Neural cell (in vitro differentiated cells): ENCODE measurements at regions not wholly inside any gene's neighbourhood (a gene's known extent, or its start where the extent isn't known, plus 50 kb on each side); places are given as distances from the start of the nearest gene placed in this dataset.

ENCODE experiments used
- H2AFZ ChIP-seq: fragments of 200-600, 300-800 bp; sonication (generic), shearing (Covaris generic); 2 replicates; pipeline ENCODE4 v1.6.0; 2014; ENCODE audit warnings: low read depth, mild to moderate bottlenecking, antibody characterized with exemption, low read length, moderate library complexity
- H3F3A ChIP-seq: fragments of 200-600 bp; shearing (Covaris generic); 2 replicates; pipeline ENCODE4 v1.6.1; 2016; ENCODE audit warnings: mild to moderate bottlenecking, moderate library complexity, mixed read lengths, antibody characterized with exemption, low read length; ENCODE audit not compliant: insufficient read depth, poor library complexity, severe bottlenecking
- H3K27ac ChIP-seq: fragments of 200-600, 300-800 bp; sonication (generic), shearing (Covaris generic); 2 replicates; pipeline ENCODE4 v1.5.1; 2014; ENCODE audit warnings: mild to moderate bottlenecking, low read length, moderate library complexity
- H3K27me3 ChIP-seq: fragments of 300-800, 200-600 bp; sonication (generic), shearing (Covaris generic); 2 replicates; pipeline ENCODE4 v1.6.0; 2014; ENCODE audit warnings: mild to moderate bottlenecking, low read depth, low read length, moderate library complexity; ENCODE audit not compliant: insufficient read depth
- H3K36me3 ChIP-seq: fragments of 300-800, 200-600 bp; sonication (generic), shearing (Covaris generic); 2 replicates; pipeline ENCODE4 v1.5.1; 2014; ENCODE audit warnings: mild to moderate bottlenecking, antibody characterized with exemption, low read length, moderate library complexity; ENCODE audit not compliant: insufficient read depth
- H3K4me2 ChIP-seq: fragments of 300-800, 200-600 bp; sonication (generic), shearing (Covaris generic); 2 replicates; pipeline ENCODE4 v1.6.0; 2014; ENCODE audit warnings: mild to moderate bottlenecking, low read length
- H3K4me3 ChIP-seq: fragments of 300-800, 200-600 bp; sonication (generic), shearing (Covaris generic); 2 replicates; pipeline ENCODE4 v1.5.1; 2014; ENCODE audit warnings: mild to moderate bottlenecking, low read length, moderate library complexity
- H3K79me2 ChIP-seq: fragments of 200-600 bp; shearing (Covaris generic); replicated peaks from 2 replicates; pipeline ENCODE4 v1.6.0; 2014; ENCODE audit warnings: mild to moderate bottlenecking, low read length, moderate library complexity; ENCODE audit not compliant: insufficient read depth
- H3K9ac ChIP-seq: fragments of 300-800, 200-600 bp; sonication (generic), shearing (Covaris generic); 2 replicates; pipeline ENCODE4 v1.6.1; 2016; ENCODE audit warnings: mild to moderate bottlenecking, low read length, mixed read lengths
- H3K9me2 ChIP-seq: fragments of 200-600 bp; shearing (Covaris generic); 2 replicates; pipeline ENCODE4 v1.6.1; 2016; ENCODE audit warnings: mild to moderate bottlenecking, low read length, mixed read lengths; ENCODE audit not compliant: insufficient read depth
- H3K9me3 ChIP-seq: fragments of 200-600, 300-800 bp; sonication (generic), shearing (Covaris generic); 2 replicates; pipeline ENCODE4 v1.6.1; 2016; ENCODE audit warnings: mild to moderate bottlenecking, mixed run types, low read length, moderate library complexity, mixed read lengths
- H4K20me1 ChIP-seq: fragments of 200-600 bp; shearing (Covaris generic); 2 replicates; pipeline ENCODE4 v1.6.1; 2016; ENCODE audit warnings: mild to moderate bottlenecking, mixed run types; ENCODE audit not compliant: insufficient read depth
- EP300 ChIP-seq: fragments of 450-650 bp; conservative IDR thresholded peaks from 2 replicates; pipeline ENCODE4 v1.6.1; 2014; ENCODE audit warnings: antibody characterized with exemption, mild to moderate bottlenecking, moderate library complexity; ENCODE audit not compliant: poor library complexity, severe bottlenecking
- EZH2 ChIP-seq: fragments of 200-600, 300-800 bp; shearing (Covaris generic), sonication (generic); IDR thresholded peaks from 2 replicates; pipeline ENCODE4 v1.6.1; 2014; ENCODE audit warnings: antibody characterized with exemption, low read length, borderline replicate concordance, mild to moderate bottlenecking; ENCODE audit not compliant: insufficient read depth, poor library complexity, severe bottlenecking
- MXI1 ChIP-seq: fragments of 450-650 bp; conservative IDR thresholded peaks from 2 replicates; pipeline ENCODE4 v1.6.1; 2014; ENCODE audit warnings: antibody characterized with exemption, mild to moderate bottlenecking; ENCODE audit not compliant: poor library complexity, severe bottlenecking
- POLR2AphosphoS5 ChIP-seq: IDR thresholded peaks from 2 replicates; pipeline ENCODE4 v1.6.1; 2012
- RAD21 ChIP-seq: fragments of 450-650 bp; conservative IDR thresholded peaks from 2 replicates; pipeline ENCODE4 v1.6.1; 2014; ENCODE audit warnings: antibody characterized with exemption, mild to moderate bottlenecking, moderate library complexity
- SMC3 ChIP-seq: fragments of 450-650 bp; conservative IDR thresholded peaks from 2 replicates; pipeline ENCODE4 v1.6.1; 2014; ENCODE audit warnings: antibody characterized with exemption, mild to moderate bottlenecking, moderate library complexity; ENCODE audit not compliant: poor library complexity
- TAF1 ChIP-seq: IDR thresholded peaks from 2 replicates; pipeline ENCODE4 v1.6.1; 2012; ENCODE audit warnings: low read depth
- TF ChIP-seq, protein P1 (sequence below): IDR thresholded peaks from 2 replicates; pipeline ENCODE4 v1.6.1; 2012; ENCODE audit warnings: borderline replicate concordance
- TF ChIP-seq, protein P2 (sequence below): fragments of 450-650 bp; IDR thresholded peaks from 2 replicates; pipeline ENCODE4 v1.5.1; 2014; ENCODE audit warnings: antibody characterized with exemption, mild to moderate bottlenecking, moderate library complexity; ENCODE audit not compliant: poor library complexity, severe bottlenecking

DNA sequence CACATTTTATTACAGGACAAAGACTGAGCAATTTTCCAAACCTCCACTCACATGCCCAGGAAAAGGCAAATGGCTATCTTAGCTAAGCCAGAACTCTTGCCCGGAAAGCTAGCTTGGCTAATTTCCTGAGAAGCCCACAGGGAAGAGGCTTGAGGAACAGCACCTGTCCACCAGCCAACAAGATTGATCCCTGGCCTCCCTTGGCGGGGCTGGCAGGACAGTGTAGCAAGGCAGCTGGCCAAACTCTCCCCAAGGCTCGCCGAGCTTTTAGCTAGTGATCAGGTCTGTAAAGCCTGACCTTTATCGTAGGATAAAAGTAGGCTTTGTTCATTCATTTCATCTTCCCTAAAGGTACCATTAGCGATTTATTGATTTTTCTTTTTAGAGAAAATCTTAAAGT lies 101.4 kb downstream of the UQCRFS1 start:
- no peaks in the 10 kb centered on the region for H3K79me2 ChIP-seq
- no peak for TF ChIP-seq RAD21
- TF ChIP-seq, protein P1, sequence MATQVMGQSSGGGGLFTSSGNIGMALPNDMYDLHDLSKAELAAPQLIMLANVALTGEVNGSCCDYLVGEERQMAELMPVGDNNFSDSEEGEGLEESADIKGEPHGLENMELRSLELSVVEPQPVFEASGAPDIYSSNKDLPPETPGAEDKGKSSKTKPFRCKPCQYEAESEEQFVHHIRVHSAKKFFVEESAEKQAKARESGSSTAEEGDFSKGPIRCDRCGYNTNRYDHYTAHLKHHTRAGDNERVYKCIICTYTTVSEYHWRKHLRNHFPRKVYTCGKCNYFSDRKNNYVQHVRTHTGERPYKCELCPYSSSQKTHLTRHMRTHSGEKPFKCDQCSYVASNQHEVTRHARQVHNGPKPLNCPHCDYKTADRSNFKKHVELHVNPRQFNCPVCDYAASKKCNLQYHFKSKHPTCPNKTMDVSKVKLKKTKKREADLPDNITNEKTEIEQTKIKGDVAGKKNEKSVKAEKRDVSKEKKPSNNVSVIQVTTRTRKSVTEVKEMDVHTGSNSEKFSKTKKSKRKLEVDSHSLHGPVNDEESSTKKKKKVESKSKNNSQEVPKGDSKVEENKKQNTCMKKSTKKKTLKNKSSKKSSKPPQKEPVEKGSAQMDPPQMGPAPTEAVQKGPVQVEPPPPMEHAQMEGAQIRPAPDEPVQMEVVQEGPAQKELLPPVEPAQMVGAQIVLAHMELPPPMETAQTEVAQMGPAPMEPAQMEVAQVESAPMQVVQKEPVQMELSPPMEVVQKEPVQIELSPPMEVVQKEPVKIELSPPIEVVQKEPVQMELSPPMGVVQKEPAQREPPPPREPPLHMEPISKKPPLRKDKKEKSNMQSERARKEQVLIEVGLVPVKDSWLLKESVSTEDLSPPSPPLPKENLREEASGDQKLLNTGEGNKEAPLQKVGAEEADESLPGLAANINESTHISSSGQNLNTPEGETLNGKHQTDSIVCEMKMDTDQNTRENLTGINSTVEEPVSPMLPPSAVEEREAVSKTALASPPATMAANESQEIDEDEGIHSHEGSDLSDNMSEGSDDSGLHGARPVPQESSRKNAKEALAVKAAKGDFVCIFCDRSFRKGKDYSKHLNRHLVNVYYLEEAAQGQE: no peak
- no peak for TF ChIP-seq TAF1
- TF ChIP-seq, protein P2, sequence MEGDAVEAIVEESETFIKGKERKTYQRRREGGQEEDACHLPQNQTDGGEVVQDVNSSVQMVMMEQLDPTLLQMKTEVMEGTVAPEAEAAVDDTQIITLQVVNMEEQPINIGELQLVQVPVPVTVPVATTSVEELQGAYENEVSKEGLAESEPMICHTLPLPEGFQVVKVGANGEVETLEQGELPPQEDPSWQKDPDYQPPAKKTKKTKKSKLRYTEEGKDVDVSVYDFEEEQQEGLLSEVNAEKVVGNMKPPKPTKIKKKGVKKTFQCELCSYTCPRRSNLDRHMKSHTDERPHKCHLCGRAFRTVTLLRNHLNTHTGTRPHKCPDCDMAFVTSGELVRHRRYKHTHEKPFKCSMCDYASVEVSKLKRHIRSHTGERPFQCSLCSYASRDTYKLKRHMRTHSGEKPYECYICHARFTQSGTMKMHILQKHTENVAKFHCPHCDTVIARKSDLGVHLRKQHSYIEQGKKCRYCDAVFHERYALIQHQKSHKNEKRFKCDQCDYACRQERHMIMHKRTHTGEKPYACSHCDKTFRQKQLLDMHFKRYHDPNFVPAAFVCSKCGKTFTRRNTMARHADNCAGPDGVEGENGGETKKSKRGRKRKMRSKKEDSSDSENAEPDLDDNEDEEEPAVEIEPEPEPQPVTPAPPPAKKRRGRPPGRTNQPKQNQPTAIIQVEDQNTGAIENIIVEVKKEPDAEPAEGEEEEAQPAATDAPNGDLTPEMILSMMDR: no peak
- TF ChIP-seq EP300: no peak
- no peak for TF ChIP-seq POLR2AphosphoS5
- no peak for TF ChIP-seq MXI1
- TF ChIP-seq SMC3: no peak
- H3K9me2 ChIP-seq: no peaks in the 10 kb centered on the region
- no peak overlapping the region for H2AFZ ChIP-seq
- no peaks in the 10 kb centered on the region for H3K27me3 ChIP-seq
- H3K36me3 ChIP-seq: no peaks in the 10 kb centered on the region
- H3K9ac ChIP-seq: no peak overlapping the region
- no peaks in the 10 kb centered on the region for H4K20me1 ChIP-seq
- no peaks in the 10 kb centered on the region for H3K9me3 ChIP-seq
- no peak overlapping the region for H3K4me2 ChIP-seq
- H3F3A ChIP-seq: no peaks in the 10 kb centered on the region
- no peak overlapping the region for H3K27ac ChIP-seq
- H3K4me3 ChIP-seq: no peak overlapping the region

DNA sequence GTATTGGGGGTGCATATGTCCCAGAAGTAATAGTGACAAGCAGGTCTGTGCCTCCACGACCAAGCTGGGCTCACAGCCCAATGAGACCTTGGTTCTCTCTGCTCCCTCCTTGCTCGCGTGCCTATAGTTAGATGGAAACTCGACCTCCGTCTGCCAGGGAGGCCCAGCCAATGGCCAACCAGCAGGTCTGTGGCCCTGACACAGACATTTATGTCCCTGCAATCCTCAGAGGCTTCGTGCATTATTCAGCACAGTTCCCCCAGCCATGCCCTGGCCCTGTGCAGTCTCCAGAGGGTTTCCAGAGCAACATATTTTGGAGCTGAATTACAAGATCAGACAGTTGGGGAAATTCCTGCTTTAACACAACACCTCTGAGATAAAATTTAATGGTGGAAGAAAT lies 105.1 kb downstream of the UQCRFS1 start:
- H2AFZ ChIP-seq: no peak overlapping the region
- no peaks in the 10 kb centered on the region for H3K36me3 ChIP-seq
- no peaks in the 10 kb centered on the region for H3K27me3 ChIP-seq
- H3K9me3 ChIP-seq: no peaks in the 10 kb centered on the region
- H3K4me3 ChIP-seq: no peak overlapping the region
- no peak overlapping the region for H3K9ac ChIP-seq
- H3K79me2 ChIP-seq: no peaks in the 10 kb centered on the region
- H4K20me1 ChIP-seq: no peaks in the 10 kb centered on the region
- TF ChIP-seq EZH2: no peak
- TF ChIP-seq, protein P1: no peak
- H3K9me2 ChIP-seq: no peaks in the 10 kb centered on the region
- H3K27ac ChIP-seq: no peak overlapping the region
- H3K4me2 ChIP-seq: no peak overlapping the region
- H3F3A ChIP-seq: no peaks in the 10 kb centered on the region
